GM18870 (cell line): ENCODE measurements at regions not wholly inside any gene's neighbourhood (a gene's known extent, or its start where the extent isn't known, plus 50 kb on each side); places are given as distances from the start of the nearest gene placed in this dataset.

Experiments used
- ATAC-seq: cut with Tn5 transposase; IDR thresholded peaks from one replicate; pipeline ENCODE4 v1.9.1; 2021; ENCODE audit warnings: moderate library complexity; ENCODE audit not compliant: unreplicated experiment

DNA sequence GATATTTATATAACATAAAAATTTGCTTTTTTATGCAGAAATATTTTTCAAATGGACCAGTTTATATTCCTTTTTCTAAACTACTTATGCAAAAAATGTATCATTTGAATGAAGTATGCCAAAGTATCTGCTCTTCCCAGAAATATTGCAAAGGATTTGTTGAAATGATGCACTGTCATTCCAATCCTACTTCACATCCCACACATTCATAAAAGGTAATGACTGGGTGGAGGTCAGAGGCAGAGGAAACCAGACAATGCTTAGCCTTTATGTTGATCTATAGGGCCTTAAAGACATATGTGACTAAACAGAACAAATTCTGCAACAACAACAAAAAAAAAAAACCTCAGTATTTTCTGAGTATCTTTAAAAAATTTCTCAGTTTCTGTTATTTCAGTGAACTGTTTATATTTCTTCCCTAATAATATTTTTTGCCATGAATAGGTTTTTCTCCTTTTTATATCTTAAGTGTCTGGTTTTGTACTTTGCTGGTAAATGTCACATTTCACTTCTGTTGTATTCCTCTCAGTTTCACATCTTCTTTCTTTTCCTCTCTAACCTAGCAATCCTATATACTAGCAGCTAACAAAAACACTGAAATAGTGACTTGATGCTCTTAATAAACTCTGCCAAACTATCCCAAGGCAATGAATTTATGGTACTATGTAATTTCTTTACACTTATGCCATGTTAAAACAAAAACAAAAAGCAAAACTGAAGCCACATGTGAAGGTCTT is 374.1 kb downstream of the BCKDHB start:
- peak; percentile 68 for ATAC-seq

GRCh38 chr6:80478030-80478429 is 371.6 kb downstream of the BCKDHB start:
- no peak for ATAC-seq

DNA sequence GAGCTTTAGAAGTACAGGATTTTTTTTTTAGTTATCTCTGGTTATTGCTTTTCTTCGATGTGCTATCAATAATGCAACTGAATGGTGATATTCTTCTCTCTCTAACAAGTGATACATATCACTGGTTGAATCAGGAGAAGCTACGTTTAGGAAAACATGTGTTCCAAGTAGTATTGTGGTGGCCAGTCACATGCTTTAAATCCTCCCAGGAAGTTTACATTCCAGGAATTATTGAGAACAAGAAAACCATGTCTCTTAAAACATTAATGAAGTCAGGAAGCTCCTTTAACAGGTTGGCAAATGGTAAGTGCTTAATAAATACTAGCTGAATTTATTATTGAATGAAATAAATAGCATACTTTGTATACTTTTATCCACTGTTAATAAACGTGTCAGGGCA is 371.1 kb downstream of the BCKDHB start:
- no peak for ATAC-seq

GRCh38 chr6:80472271-80472670 is 365.8 kb downstream of the BCKDHB start:
- ATAC-seq = no peak

DNA sequence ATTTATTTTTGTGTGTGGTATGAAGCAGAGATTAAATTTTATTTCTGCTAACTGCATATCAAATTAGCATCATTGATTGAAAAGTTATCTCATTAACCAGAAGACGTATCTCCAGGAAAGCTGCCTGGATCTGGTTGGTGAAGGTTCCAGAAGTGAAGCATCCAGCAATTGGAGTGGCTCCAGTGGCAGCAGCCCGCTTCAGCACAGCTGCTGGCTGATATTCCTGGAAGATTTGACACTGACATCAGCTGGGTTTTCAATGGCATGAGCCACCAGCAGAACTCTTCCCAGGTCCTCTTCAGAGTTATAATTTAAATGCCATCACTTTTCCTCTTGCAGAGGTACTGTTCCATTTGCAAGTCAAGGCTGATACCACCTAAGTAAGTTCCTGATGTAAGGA is 363.5 kb downstream of the BCKDHB start:
- ATAC-seq = no peak

- ATAC-seq = no peak
Observed at GRCh38 chr6:80468398-80468797, 361.9 kb downstream of the BCKDHB start.

GRCh38 chr6:80467408-80467807 is 360.9 kb downstream of the BCKDHB start:
- ATAC-seq = no peak

- ATAC-seq = no peak
Observed at GRCh38 chr6:80466981-80467380, 360.5 kb downstream of the BCKDHB start.

- no peak for ATAC-seq
Observed at GRCh38 chr6:80465513-80465912, 359.0 kb downstream of the BCKDHB start.

DNA sequence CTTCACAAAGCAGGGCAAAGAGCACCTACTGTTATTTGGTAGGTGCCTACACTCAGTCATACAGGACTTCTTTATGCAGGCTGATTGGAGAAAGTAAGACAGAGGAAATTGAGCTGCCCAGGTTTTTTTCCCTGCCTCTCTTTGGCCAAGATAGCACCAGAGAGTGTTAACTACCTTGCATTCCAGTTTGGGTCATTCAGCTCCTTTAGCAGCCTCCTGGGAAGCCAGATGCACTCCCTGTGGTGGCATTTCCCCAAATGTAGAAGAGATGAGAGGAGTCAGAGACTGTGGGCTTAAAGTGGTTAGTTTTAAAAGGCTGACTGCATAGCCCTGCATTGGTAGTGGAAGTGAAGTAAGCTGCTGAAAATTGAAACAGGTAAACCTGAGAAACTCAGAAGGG is 358.4 kb downstream of the BCKDHB start:
- no peak for ATAC-seq

DNA sequence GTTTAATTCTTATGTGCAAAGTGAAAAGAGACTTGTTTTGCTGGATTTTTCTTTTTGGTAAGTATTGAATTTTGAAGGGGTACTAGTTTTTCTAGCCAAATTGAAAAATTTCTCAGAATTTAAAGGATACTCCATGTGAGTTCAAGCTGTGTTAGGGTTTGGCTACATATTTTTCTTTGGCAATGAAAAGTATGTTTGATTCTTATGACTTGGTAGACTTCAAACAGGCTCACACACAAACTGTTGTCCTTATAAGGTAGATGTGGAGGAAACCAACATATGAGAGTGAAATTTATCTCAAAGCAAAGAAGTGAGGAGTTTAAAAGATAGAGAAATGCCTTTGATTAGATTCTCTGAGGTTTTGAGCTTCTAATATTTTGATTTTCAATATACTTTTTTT is 356.7 kb downstream of the BCKDHB start:
- ATAC-seq = no peak

DNA sequence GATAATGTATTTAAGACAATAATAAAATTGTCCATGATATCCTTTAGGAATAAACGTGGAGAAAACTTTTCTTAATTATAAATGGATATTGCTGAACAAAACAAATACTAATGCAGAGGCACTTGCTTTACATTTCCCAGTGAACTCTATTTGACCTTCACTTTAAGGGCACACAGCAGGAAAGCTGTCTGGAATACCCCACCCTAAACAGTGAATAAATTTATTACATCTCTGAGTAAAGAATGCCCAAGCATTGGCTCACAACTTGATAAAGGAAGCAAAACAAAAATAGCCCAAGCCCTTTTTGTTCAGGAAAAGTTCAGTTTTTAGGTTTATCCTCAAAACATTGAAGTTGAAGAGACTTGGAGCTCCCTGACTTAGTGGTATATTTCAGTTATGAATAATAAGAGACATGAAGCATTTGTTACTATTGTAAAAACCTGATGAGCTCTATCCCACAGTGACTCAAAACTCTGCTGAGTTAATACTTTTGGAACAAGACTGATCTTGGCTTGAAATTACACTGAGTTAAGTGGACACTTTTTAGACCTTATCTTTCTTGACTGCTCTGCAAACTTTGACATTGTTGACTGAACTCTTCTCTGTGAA is 353.9 kb downstream of the BCKDHB start:
- ATAC-seq = no peak

DNA sequence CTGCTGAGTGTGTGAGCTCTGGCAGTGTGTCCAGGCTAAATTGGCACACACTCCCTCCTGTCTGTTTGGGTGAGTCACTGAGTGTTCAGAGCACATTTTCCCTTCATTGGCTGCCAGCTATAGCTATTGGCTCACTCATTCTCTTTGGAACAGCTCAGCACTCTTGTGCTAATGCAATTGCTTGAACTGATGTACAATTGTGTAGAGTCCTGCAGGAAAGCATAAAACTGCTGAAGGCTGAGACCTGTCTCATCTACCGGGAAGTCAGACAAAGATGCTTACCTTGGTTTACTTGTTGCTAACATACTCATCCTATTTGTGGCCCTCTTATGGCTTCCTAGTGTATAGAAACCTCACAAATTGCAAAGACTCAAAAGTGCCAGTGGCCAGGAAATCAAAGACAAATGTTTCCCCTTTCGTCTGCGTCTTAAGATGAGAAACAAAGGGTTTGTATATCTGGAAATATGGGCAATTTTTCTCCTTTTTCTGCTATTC is 351.0 kb downstream of the BCKDHB start:
- ATAC-seq = no peak

DNA sequence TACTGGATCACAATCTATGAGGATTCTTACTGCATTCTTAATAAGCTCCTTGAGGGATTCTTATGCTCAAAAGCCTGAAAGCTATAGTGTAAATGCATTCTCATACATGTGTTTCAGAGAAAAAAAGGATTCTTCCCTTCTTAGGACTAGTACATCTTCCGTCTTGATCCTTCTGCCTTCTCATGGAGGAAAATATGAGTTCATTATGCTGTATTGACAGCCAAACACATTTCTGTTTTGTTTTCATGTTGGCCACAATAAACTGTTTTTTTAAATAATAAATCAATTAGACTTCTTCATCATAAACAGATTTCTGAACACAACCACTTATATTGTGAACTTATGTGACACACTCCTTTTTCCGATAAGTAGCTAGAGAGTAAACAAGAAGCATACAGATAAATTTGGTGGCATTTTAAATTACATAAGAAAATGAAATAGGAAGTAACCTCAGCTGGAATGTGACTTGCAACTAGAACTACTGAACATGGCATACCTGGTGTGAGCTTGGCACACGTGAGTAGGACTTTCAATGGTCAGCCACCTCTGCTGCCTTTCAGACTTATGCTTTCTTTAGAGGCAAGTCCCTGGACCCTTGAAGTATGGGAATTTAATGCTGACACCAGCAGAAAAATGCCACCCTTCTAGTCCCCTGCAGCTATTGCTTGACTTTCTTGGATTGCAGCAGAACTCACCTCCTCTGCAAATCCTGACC is 350.4 kb downstream of the BCKDHB start:
- ATAC-seq = no peak

DNA sequence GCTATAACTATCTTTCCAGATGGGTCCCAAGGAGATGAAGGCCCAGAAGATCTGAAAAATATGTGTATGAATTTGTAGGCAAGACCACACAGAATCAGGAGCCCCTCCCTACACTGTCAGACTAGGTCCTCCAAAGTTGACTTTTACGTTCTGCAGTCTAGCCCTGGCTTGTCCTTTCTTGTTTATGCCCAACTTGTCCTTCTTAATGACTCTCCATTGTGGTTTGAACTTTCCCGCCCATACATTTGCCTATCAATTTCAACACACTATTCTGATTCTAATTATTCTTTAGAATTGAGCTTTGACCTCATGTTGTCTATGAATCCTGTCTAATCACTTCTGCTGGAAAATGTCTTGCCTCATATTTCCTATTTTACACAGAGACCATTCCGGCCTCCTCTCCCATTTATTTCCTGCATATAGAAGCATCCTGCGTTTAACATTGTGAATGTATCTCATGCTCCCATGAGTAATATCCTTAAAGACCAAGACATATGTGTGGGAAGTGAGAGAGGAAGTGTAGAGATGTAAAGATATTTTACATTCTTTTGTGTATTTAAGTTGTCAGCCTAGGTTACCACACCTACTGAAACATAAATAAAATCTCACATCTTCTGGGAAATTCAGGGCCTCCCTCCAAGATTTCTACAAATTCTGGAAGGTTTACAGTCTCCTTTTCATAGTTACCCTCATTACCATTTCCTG is 348.3 kb downstream of the BCKDHB start:
- ATAC-seq = no peak

GRCh38 chr6:80454197-80454596 is 347.7 kb downstream of the BCKDHB start:
- peak; percentile 94 for ATAC-seq

- ATAC-seq = no peak
Observed at GRCh38 chr6:80449726-80450125, 343.3 kb downstream of the BCKDHB start.

GRCh38 chr6:80446454-80447045 is 340.1 kb downstream of the BCKDHB start:
- ATAC-seq = no peak

DNA sequence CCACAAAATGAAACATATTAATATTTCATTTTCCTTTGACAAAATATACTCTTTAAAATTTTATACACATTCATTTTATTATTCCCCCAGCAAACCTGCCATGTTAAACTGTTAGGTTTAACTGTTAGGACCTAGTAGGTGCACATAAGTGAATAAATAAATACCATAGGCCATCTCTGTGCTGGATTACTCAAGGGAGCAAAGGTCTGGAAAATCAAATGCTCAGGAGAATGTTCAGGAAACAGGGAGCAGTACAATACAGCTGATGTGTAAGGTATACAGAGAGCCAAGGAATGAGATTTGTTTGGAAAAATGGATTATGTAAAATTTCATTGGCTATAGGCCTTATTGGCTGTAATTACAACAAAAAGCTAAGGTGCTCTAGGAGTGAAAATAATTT is 339.3 kb downstream of the BCKDHB start:
- ATAC-seq = no peak

DNA sequence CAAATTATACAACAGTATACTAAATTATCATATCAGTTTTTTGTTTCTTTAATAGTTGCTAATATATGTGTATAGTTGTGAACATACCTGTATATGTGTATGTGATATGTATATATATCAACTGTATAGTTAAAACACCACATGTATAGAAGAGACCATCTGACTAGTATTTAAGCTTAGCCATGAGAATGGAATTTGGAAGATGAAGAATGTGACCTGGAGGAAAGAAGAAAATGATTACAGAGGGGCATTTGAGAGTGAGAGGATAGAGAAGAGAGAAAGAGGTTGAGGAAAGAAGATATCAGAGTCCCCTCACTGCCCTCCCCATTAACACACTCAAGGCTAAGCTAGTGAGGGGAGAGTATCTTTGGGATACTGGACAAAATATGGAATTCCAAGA is 335.9 kb downstream of the BCKDHB start:
- ATAC-seq = no peak

GRCh38 chr6:80441131-80441530 is 334.7 kb downstream of the BCKDHB start:
- no peak for ATAC-seq
